ENCODE measurements at regions not wholly inside any gene's neighbourhood (a gene's known extent, or its start where the extent isn't known, plus 50 kb on each side); places are given as distances from the start of the nearest gene placed in this dataset.

DNA sequence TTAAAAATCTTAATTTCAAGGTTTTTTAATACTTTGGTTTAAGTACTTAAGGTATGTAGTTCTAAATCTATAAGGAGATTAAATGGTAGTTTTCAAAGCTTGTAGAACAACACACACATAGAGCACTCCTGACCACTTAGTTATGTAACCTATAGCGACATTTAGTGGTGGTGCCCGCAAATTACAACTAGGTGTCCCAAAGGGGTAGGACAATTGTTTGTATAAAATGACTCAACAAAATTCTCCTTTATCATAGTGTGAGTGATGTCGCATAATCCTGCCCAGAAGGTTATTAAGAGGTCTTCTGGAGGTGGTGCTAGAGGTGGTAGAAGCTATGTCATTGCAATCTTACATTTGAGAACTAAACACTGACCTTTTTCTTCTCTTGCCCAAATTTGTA, 373.0 kb upstream of the RASGEF1B start:
- no peaks in the 10 kb centered on the region for H3K36me3 Mint-ChIP-seq (ENCODE audit: low read depth)
- DNase-seq = peak; percentile 74
- no peak overlapping the region for H3K27ac Mint-ChIP-seq
- peak; percentile 87 for TF ChIP-seq CTCF (IDR thresholded peaks at IDR 0.05)
- peaks cover 11% of the 10 kb centered on the region for H3K27me3 Mint-ChIP-seq (ENCODE audit: low read depth, poor library complexity)
- H3K4me1 Mint-ChIP-seq = no peaks in the 10 kb centered on the region
- peaks cover 5% of the 10 kb centered on the region for H3K9me3 Mint-ChIP-seq
- no peak overlapping the region for H3K4me3 Mint-ChIP-seq

DNA sequence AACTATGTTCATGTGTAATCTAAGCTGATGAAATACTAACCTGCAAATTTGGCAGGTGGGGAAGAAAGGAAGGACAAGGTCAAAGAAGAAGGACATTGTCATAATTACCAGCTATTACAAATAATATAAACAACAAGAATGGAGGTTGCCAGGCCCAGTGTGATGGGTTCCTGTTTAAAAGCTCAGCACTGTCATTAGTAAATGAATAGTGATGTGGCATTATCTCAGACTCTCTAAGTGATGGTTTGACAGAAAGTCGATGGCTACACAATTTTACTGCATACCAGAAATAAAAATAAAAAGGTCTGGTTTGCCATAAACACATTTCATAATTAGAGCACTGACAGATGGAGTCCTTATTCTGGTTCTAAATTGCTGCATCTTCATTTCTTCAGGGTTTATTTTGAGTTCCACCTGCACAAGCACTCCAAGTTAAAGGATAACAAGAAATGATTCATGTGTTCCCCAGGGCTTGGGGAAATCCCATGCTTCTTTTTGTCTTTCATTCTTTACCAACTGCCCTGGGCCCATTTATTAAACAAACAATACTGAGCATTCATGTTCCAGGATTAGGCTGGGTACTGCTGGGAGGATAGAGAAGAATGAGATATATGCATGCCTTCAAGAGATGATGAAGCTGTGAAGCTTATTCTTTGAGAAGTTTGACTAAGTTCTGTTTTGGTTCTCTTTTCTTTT, 367.8 kb upstream of the RASGEF1B start:
- TF ChIP-seq CTCF (IDR thresholded peaks at IDR 0.05) = no peak
- Mint-ChIP-seq H3K27me3 (ENCODE audit: low read depth, poor library complexity) (peaks cover 11% of the 10 kb centered on the region), H3K4me3 (no peak overlapping the region)

GRCh38 chr4:81838586-81838985, 366.9 kb upstream of the RASGEF1B start:
- Mint-ChIP-seq H3K27ac (no peak overlapping the region), H3K4me1 (peaks cover 4% of the 10 kb centered on the region)

More for the DNA sequence above, 367.8 kb upstream of the RASGEF1B start:
- peaks cover 4% of the 10 kb centered on the region for H3K4me1 Mint-ChIP-seq
- no peaks in the 10 kb centered on the region for H3K36me3 Mint-ChIP-seq (ENCODE audit: low read depth)
- H3K27ac Mint-ChIP-seq = no peak overlapping the region
- no peaks in the 10 kb centered on the region for H3K9me3 Mint-ChIP-seq
- no peak for DNase-seq

DNA sequence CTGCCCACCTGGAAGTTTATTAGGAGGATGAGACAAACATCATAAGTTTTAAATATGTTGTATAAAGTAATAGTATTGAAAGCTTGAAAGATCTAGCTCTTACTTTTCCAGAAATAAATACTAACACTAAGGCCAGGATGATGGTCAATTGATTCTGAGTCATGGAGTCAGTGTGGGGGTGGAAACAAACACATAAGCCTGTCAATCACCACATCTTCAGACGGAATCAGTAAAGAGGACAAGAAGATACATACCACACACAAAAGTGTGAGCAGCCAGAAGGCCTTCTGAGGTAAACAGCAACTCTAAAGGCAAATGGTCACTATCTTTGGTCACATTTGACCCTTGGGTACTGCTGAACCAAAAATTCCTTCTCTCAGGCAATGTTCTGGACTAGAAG, 365.0 kb upstream of the RASGEF1B start:
- H3K9me3 Mint-ChIP-seq = no peaks in the 10 kb centered on the region
- peaks cover 4% of the 10 kb centered on the region for H3K4me1 Mint-ChIP-seq
- H3K27ac Mint-ChIP-seq = no peak overlapping the region
- no peak for DNase-seq
- no peak for TF ChIP-seq CTCF (IDR thresholded peaks at IDR 0.05)
- peaks cover 11% of the 10 kb centered on the region for H3K27me3 Mint-ChIP-seq (ENCODE audit: low read depth, poor library complexity)
- no peak overlapping the region for H3K4me3 Mint-ChIP-seq
- H3K36me3 Mint-ChIP-seq (ENCODE audit: low read depth) = no peaks in the 10 kb centered on the region

More at GRCh38 chr4:81838586-81838985, 366.9 kb upstream of the RASGEF1B start:
- H3K9me3 Mint-ChIP-seq = no peaks in the 10 kb centered on the region
- no peaks in the 10 kb centered on the region for H3K36me3 Mint-ChIP-seq (ENCODE audit: low read depth)
- no peak overlapping the region for H3K4me3 Mint-ChIP-seq
- no peak for DNase-seq
- H3K27me3 Mint-ChIP-seq (ENCODE audit: low read depth, poor library complexity) = peaks cover 11% of the 10 kb centered on the region
- TF ChIP-seq CTCF (IDR thresholded peaks at IDR 0.05) = no peak

DNA sequence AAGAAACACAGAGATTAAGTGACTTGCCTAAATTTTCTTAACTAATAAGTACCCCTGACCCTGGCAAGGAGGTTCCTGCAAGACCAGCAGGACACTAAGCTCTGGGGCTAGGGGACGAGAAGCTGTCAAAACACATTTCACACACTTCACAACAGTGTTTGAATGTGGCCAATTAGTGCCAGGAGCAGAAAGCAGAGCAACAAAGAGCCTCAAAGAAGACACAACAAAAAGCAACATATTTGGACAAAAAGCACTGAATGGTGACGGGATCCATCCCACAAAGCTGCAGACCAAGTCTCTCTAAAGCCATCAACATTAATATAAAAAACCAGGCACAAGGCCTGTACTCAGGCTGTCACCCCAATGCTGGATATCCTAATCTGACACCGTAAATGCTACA, 361.9 kb upstream of the RASGEF1B start:
- H3K36me3 Mint-ChIP-seq (ENCODE audit: low read depth) = no peaks in the 10 kb centered on the region
- H3K27ac Mint-ChIP-seq = peak overlapping the region; percentile 10
- DNase-seq = no peak
- no peak overlapping the region for H3K4me3 Mint-ChIP-seq
- TF ChIP-seq CTCF (IDR thresholded peaks at IDR 0.05) = no peak
- H3K9me3 Mint-ChIP-seq = no peaks in the 10 kb centered on the region
- peaks cover 4% of the 10 kb centered on the region for H3K4me1 Mint-ChIP-seq
- no peaks in the 10 kb centered on the region for H3K27me3 Mint-ChIP-seq (ENCODE audit: low read depth, poor library complexity)

GRCh38 chr4:81828991-81829390, 357.3 kb upstream of the RASGEF1B start:
- no peak overlapping the region for H3K27ac Mint-ChIP-seq
- no peak for TF ChIP-seq CTCF (IDR thresholded peaks at IDR 0.05)
- H3K9me3 Mint-ChIP-seq = no peaks in the 10 kb centered on the region
- H3K4me1 Mint-ChIP-seq = no peaks in the 10 kb centered on the region
- no peaks in the 10 kb centered on the region for H3K27me3 Mint-ChIP-seq (ENCODE audit: low read depth, poor library complexity)
- H3K36me3 Mint-ChIP-seq (ENCODE audit: low read depth) = no peaks in the 10 kb centered on the region
- no peak overlapping the region for H3K4me3 Mint-ChIP-seq
- DNase-seq = no peak

All from nephron progenitor cell (in vitro differentiated cells).